Endothelial cell (in vitro differentiated cells): ENCODE measurements at regions not wholly inside any gene's neighbourhood (a gene's known extent, or its start where the extent isn't known, plus 50 kb on each side); places are given as distances from the start of the nearest gene placed in this dataset.
"Not testable (repeated sequence)": the region's sequence is repeated elsewhere in the genome, so short reads cannot be mapped to it uniquely, and the experiment has no call there.

Experiments
- DNase-seq: peaks from one replicate; pipeline ENCODE4 v3.0.0; 2021; ENCODE audit warnings: low spot score
- H3K27ac Mint-ChIP-seq: one replicate; pipeline ENCODE4 v1.8.0; 2021; ENCODE audit warnings: mixed read lengths, inconsistent platforms; ENCODE audit not compliant: unreplicated experiment
- H3K27me3 Mint-ChIP-seq: one replicate; pipeline ENCODE4 v1.8.0; 2021; ENCODE audit warnings: mild to moderate bottlenecking, moderate library complexity, mixed read lengths, inconsistent platforms; ENCODE audit not compliant: unreplicated experiment
- H3K36me3 Mint-ChIP-seq: one replicate; pipeline ENCODE4 v1.8.0; 2021; ENCODE audit warnings: mild to moderate bottlenecking, low read depth, mixed read lengths, inconsistent platforms; ENCODE audit not compliant: unreplicated experiment
- H3K4me1 Mint-ChIP-seq: one replicate; pipeline ENCODE4 v1.8.0; 2021; ENCODE audit warnings: mild to moderate bottlenecking, mixed read lengths, inconsistent platforms; ENCODE audit not compliant: unreplicated experiment
- H3K4me3 Mint-ChIP-seq: one replicate; pipeline ENCODE4 v1.8.0; 2021; ENCODE audit warnings: mild to moderate bottlenecking, mixed read lengths, inconsistent platforms; ENCODE audit not compliant: unreplicated experiment
- H3K9me3 Mint-ChIP-seq: one replicate; pipeline ENCODE4 v1.8.0; 2021; ENCODE audit warnings: mixed read lengths, inconsistent platforms; ENCODE audit not compliant: unreplicated experiment
- TF ChIP-seq, protein P1 (sequence below): fragments of 200-600 bp; sonication (generic); IDR thresholded peaks from one replicate; pipeline ENCODE4 v1.5.0; 2021; ENCODE audit warnings: antibody characterized with exemption; ENCODE audit not compliant: unreplicated experiment

DNA sequence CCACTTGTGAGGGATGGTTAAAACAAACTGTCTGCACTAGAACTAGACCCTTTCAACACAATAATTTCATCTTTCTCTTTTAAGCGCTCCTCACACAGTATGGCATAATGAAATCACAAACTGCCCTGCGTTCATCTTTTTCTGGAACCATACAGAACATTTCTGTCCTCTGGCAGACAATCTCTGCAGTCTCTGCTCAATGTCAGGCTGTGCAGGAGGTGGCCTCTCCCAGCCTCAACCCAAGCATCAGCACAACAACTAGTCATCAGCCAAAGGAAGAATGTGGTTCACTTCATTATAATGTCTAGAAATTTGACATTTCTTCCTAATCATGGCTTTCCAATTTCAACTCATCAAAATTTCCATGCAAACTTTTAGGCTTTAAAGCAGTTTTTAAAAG is 125.1 kb upstream of the STARD13 start:
- TF ChIP-seq, protein P1, sequence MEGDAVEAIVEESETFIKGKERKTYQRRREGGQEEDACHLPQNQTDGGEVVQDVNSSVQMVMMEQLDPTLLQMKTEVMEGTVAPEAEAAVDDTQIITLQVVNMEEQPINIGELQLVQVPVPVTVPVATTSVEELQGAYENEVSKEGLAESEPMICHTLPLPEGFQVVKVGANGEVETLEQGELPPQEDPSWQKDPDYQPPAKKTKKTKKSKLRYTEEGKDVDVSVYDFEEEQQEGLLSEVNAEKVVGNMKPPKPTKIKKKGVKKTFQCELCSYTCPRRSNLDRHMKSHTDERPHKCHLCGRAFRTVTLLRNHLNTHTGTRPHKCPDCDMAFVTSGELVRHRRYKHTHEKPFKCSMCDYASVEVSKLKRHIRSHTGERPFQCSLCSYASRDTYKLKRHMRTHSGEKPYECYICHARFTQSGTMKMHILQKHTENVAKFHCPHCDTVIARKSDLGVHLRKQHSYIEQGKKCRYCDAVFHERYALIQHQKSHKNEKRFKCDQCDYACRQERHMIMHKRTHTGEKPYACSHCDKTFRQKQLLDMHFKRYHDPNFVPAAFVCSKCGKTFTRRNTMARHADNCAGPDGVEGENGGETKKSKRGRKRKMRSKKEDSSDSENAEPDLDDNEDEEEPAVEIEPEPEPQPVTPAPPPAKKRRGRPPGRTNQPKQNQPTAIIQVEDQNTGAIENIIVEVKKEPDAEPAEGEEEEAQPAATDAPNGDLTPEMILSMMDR, result no peak
- Mint-ChIP-seq H3K9me3 (no peaks in the 10 kb centered on the region), H3K36me3 (no peaks in the 10 kb centered on the region), H3K4me1 (peaks cover 38% of the 10 kb centered on the region), H3K4me3 (no peak overlapping the region), H3K27ac (peak overlapping the region; percentile 99), H3K27me3 (no peaks in the 10 kb centered on the region)
- DNase-seq, result no peak

DNA sequence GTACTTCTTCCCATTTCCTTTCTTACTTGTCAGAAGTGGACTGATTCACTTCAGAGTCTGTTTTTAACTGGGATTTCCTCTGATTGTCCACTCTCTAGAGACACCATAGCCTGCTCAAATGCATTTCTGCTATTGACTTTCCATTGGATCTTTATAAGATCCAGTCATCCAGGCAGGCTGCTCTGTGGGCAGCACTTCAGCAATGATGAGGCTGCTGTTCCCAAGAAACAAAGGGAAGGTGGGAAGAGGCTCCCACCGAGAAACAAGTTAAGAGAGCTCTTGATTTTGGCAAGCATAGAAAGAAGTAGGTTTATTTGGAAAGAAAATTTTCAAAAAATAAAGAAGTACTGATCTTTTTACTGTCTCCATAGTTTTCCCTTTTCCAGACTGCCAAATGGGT is 125.8 kb upstream of the STARD13 start:
- no peaks in the 10 kb centered on the region for H3K9me3 Mint-ChIP-seq
- TF ChIP-seq, protein P1, result no peak
- peak; percentile 9 for DNase-seq

DNA sequence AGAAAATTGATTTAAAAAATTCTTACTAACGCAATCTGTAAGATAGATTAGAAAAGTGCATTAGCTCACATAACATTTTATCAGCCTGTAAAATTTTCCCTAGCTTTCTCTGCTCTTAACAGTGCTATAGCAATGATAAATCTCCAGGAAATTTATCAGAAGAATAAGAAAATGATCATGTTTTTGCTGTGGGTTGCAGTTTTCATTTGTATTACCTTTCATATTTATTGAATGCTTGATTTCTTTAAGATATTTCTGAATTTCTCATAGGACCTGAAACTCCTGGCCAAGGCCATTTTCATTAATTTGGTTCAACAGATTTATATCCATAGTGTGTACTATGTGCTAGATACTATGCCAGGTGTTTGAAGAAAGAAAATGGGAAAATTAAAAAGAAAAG is 130.3 kb upstream of the STARD13 start:
- H3K4me1 Mint-ChIP-seq, result peaks cover 16% of the 10 kb centered on the region
- no peaks in the 10 kb centered on the region for H3K9me3 Mint-ChIP-seq
- H3K27me3 Mint-ChIP-seq, result peaks cover 2% of the 10 kb centered on the region
- TF ChIP-seq, protein P1, result no peak
- no peaks in the 10 kb centered on the region for H3K36me3 Mint-ChIP-seq
- no peak overlapping the region for H3K4me3 Mint-ChIP-seq
- no peak overlapping the region for H3K27ac Mint-ChIP-seq
- no peak for DNase-seq

More for the DNA sequence above, 125.8 kb upstream of the STARD13 start:
- Mint-ChIP-seq H3K36me3 (no peaks in the 10 kb centered on the region), H3K4me1 (peaks cover 38% of the 10 kb centered on the region), H3K27me3 (no peaks in the 10 kb centered on the region), H3K4me3 (no peak overlapping the region), H3K27ac (peak overlapping the region; percentile 99)

DNA sequence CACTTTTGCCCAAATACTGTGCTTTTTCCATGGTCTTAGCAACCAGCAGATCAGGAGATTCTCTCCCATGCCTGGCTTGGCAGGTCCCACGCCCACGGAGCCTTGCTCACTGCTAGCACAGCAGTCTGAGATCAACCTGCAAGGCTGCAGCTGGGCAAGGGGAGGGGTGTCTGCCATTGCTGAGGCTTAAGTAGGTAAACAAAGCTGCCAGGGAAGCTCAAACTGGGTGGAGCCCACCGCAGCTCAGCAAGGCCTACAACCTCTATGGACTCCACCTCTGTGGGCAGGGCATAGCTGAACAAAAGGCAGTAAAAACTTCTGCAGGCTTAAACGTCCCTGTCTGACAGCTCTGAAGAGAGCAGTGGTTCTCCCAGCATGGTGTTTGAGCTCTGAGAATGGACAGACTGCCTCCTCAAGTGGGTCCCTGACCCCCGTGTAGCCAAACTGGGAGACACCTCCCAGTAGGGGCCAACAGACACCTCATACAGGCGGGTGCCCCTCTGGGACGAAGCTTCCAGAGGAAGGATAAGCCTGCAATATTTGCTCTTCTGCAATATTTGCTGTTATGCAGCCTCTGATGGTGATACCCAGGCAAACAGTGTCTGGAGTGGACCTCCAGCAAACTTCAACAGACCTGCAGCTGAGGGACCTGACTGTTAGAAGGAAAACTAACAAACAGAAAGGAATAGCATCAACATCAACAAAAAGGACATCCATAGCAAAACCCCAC is 132.8 kb upstream of the STARD13 start:
- not testable (repeated sequence) for H3K4me3 Mint-ChIP-seq, H3K4me1 Mint-ChIP-seq

DNA sequence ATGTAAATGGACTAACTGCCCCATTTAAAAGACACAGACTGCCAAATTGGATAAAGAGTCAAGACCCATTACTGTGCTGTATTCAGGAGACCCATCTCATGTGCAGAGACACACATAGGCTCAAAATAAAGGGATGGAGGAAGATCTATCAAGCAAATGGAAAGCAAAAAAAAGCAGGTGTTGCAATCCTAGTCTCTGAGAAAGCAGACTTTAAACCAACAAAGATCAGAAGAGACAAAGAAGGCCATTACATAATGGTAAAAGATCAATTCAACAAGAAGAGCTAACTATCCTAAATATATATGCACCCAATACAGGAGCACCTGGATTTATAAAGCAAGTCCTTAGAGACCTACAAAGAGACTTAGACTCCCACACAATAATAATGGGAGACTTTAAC is 134.6 kb upstream of the STARD13 start:
- H3K36me3 Mint-ChIP-seq, H3K27me3 Mint-ChIP-seq, H3K27ac Mint-ChIP-seq, DNase-seq, H3K4me1 Mint-ChIP-seq, H3K9me3 Mint-ChIP-seq, H3K4me3 Mint-ChIP-seq: not testable (repeated sequence)

More for the DNA sequence above, 132.8 kb upstream of the STARD13 start:
- DNase-seq, H3K27ac Mint-ChIP-seq, H3K36me3 Mint-ChIP-seq, H3K27me3 Mint-ChIP-seq, H3K9me3 Mint-ChIP-seq: not testable (repeated sequence)

DNA sequence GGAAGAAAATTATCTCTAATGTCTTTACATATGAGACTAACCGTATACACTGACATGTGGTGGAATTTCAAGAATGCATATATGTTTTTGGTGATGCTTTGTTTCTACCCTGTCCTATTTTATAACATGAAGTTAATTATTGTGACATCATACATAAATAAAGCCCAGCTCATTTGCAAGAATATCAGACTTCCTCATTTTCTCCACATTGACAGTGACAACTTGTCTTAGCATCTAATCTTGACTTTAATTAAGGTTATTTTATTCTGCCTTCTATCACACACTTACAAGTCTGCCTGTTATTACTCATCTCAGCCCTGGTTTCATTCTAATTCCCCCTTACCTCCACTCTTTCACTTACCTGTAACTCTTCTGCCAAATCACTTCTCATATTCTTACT is 140.6 kb upstream of the STARD13 start:
- DNase-seq, result no peak
- Mint-ChIP-seq H3K36me3 (no peaks in the 10 kb centered on the region), H3K4me1 (no peaks in the 10 kb centered on the region)

More for the DNA sequence above, 140.6 kb upstream of the STARD13 start:
- no peaks in the 10 kb centered on the region for H3K27me3 Mint-ChIP-seq
- no peaks in the 10 kb centered on the region for H3K9me3 Mint-ChIP-seq
- H3K27ac Mint-ChIP-seq, result no peak overlapping the region
- no peak overlapping the region for H3K4me3 Mint-ChIP-seq
- TF ChIP-seq, protein P1, result no peak
